WI38 (cell line): ENCODE measurements at regions not wholly inside any gene's neighbourhood (a gene's known extent, or its start where the extent isn't known, plus 50 kb on each side); places are given as distances from the start of the nearest gene placed in this dataset.

Experiments used
- H3K4me3 ChIP-seq: 2 replicates; pipeline ENCODE4 v1.5.1; 2011; ENCODE audit warnings: low read depth, mild to moderate bottlenecking, control low read depth, low read length
- TF ChIP-seq, protein P1 (sequence below): IDR thresholded peaks from 2 replicates; pipeline ENCODE4 v1.5.1; 2012; ENCODE audit warnings: low read depth, mild to moderate bottlenecking, control low read depth, low read length

DNA sequence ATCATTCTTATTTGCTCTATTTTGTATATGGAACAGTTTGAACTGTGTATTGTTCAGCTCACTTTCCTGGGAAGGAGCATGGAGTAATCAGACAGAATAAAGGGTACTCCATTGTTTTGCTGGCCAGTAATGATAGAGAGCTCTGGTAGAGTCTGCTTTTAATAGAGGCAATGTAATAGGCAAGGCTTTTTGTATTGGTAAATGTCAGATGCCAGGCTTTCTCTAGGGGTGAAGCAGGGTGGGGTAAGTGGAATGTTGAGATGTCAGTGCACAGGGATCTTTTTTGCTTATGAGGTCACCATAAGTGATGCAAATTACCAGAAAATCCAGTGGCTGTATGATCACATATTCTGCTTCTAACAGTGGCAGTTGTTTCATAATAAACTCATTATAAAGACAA, 1088.3 kb upstream of the SORCS1 start:
- H3K4me3 ChIP-seq, result no peak overlapping the region
- TF ChIP-seq, protein P1, sequence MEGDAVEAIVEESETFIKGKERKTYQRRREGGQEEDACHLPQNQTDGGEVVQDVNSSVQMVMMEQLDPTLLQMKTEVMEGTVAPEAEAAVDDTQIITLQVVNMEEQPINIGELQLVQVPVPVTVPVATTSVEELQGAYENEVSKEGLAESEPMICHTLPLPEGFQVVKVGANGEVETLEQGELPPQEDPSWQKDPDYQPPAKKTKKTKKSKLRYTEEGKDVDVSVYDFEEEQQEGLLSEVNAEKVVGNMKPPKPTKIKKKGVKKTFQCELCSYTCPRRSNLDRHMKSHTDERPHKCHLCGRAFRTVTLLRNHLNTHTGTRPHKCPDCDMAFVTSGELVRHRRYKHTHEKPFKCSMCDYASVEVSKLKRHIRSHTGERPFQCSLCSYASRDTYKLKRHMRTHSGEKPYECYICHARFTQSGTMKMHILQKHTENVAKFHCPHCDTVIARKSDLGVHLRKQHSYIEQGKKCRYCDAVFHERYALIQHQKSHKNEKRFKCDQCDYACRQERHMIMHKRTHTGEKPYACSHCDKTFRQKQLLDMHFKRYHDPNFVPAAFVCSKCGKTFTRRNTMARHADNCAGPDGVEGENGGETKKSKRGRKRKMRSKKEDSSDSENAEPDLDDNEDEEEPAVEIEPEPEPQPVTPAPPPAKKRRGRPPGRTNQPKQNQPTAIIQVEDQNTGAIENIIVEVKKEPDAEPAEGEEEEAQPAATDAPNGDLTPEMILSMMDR, result no peak

- TF ChIP-seq, protein P1, result no peak
- H3K4me3 ChIP-seq, result no peak overlapping the region
These were observed 1086.6 kb upstream of the SORCS1 start for GRCh38 chr10:108250936-108251620.

DNA sequence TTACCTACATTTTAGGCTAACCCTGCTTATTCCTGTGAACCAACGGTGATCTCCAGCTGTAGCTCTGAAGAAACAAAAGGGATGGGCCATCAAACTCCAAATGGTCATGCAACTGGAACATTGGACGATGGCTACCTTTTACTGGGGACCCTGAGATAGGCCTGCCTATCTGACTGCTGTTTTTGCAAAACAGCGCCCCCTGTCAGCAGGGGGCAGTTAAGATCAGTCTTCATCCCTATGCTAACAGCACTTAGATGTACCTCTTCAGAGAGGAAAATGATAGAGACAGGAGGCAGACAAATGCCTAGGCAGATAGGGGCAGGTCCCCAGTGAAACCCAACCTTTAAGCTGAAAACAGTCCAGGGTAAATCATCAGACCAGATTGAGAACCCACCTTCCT, 1085.4 kb upstream of the SORCS1 start:
- TF ChIP-seq, protein P1, result no peak
- no peak overlapping the region for H3K4me3 ChIP-seq

DNA sequence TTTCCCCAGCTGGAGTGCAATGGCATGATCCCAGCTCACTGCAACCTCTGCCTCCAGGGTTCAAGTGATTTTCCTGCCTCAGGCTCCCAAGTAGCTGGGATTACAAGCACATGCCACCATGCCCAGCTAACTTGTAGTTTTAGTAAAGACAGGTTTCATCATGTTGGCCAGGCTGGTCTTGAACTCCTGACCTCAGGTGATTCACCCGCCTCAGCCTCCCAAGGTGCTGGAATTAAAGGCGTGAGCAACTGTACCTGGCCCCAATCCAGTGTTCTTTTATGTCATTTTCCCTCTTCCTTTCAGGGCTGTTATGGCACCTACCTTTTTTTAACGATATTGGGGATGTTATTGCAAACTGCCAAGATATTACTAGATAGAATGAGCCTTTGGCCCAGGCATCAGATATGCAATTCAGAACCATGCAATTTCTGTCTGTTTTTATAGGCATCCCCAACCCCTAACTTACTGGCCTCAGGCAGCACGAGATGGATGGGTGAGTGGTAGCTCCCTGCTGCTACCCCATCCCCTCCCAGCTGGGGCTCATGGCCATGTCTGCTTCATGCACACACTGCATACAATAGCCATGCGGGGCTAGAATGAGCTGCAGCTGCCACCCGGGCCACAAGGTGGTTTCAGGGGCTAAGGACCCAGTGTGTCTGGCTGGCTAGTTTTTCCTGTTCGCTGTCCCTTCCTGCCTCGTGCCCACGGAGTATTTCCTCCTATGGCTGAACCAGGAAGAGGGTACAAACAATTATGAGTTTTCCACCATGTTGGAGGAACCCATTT, 1080.1 kb upstream of the SORCS1 start:
- no peak overlapping the region for H3K4me3 ChIP-seq
- TF ChIP-seq, protein P1, result no peak

DNA sequence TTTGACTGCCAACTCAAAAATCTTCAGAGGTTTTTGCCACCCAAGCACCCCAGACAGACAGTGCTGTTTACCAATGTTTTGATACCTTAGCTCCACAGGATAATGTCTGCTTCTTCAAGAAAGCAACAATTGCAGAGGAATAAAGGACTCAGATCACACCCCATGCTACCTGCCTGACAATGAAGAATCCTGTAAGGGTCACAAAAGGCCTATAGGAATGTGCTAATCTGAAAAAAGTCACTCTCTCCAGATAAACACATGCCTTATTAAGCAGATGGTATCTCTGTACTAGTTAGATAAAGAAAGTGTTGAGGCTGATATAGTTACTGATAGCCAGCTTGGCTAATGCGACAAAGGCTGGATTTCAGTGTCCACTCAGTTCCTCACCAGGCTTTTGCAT, 1076.7 kb upstream of the SORCS1 start:
- H3K4me3 ChIP-seq, result no peak overlapping the region
- TF ChIP-seq, protein P1, result no peak

- no peak overlapping the region for H3K4me3 ChIP-seq
- TF ChIP-seq, protein P1, result no peak
These were observed 1073.8 kb upstream of the SORCS1 start for GRCh38 chr10:108238261-108238660.
